ENCODE measurements at regions not wholly inside any gene's neighbourhood (a gene's known extent, or its start where the extent isn't known, plus 50 kb on each side); places are given as distances from the start of the nearest gene placed in this dataset.

- H3K9ac ChIP-seq (ENCODE audit: extremely low read depth, insufficient read length, low read length), result no peak overlapping the region
- H3K9me3 ChIP-seq (ENCODE audit: control insufficient read depth, low read depth, low read length), result no peaks in the 10 kb centered on the region
- no peak overlapping the region for H2BK5ac ChIP-seq (ENCODE audit: insufficient read length, low read length)
- Mint-ChIP-seq H3K4me1 (no peaks in the 10 kb centered on the region), H3K9me3 (no peaks in the 10 kb centered on the region), H3K4me3 (no peak overlapping the region), H3K36me3 (ENCODE audit: insufficient read depth in 1 of 3, low read depth in 3 of 3) (no peaks in the 10 kb centered on the region), H3K27me3 (ENCODE audit: low read depth) (no peaks in the 10 kb centered on the region; the same call in 1 of the 2 replicates), H3K27ac (no peak overlapping the region; a peak in 1 of 7 replicates)
- H3K79me1 ChIP-seq (ENCODE audit: insufficient read depth, low read depth, low read length, poor library complexity, severe bottlenecking), result no peaks in the 10 kb centered on the region
- H2AK5ac ChIP-seq (ENCODE audit: insufficient read length, low read length), result no peak overlapping the region
- no peaks in the 10 kb centered on the region; the same call in 1 of the 2 replicates for H3K79me2 ChIP-seq (ENCODE audit: insufficient read depth, low read length)
- H3K18ac ChIP-seq (ENCODE audit: insufficient read length, low read depth, low read length), result no peak overlapping the region
- DNase-seq, result no peak
- H2BK20ac ChIP-seq (ENCODE audit: low read depth, low read length, poor library complexity, severe bottlenecking), result no peak overlapping the region
- H3T11ph ChIP-seq (ENCODE audit: low read length), result no peak overlapping the region
- no peak overlapping the region for H3K4ac ChIP-seq (ENCODE audit: low read depth, low read length)
- H2BK15ac ChIP-seq (ENCODE audit: low read depth, low read length), result no peak overlapping the region
- H2AFZ ChIP-seq (ENCODE audit: low read length), result no peak overlapping the region
- H3K4me1 ChIP-seq (ENCODE audit: insufficient read depth, low read length), result no peaks in the 10 kb centered on the region
- H2BK120ac ChIP-seq (ENCODE audit: low read depth, low read length, poor library complexity, severe bottlenecking), result no peak overlapping the region
- no peak overlapping the region for H4K91ac ChIP-seq (ENCODE audit: insufficient read length, low read depth, low read length)
- no peak overlapping the region for H3K14ac ChIP-seq (ENCODE audit: insufficient read depth, low read length)
- H3K27me3 ChIP-seq (ENCODE audit: insufficient read depth, low read length), result no peaks in the 10 kb centered on the region
- no peak overlapping the region for H2BK12ac ChIP-seq (ENCODE audit: insufficient read length, low read depth, low read length)
- TF ChIP-seq, protein P1, sequence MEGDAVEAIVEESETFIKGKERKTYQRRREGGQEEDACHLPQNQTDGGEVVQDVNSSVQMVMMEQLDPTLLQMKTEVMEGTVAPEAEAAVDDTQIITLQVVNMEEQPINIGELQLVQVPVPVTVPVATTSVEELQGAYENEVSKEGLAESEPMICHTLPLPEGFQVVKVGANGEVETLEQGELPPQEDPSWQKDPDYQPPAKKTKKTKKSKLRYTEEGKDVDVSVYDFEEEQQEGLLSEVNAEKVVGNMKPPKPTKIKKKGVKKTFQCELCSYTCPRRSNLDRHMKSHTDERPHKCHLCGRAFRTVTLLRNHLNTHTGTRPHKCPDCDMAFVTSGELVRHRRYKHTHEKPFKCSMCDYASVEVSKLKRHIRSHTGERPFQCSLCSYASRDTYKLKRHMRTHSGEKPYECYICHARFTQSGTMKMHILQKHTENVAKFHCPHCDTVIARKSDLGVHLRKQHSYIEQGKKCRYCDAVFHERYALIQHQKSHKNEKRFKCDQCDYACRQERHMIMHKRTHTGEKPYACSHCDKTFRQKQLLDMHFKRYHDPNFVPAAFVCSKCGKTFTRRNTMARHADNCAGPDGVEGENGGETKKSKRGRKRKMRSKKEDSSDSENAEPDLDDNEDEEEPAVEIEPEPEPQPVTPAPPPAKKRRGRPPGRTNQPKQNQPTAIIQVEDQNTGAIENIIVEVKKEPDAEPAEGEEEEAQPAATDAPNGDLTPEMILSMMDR (conservative IDR thresholded peaks at IDR 0.05), result no peak
- H3K4me2 ChIP-seq (ENCODE audit: insufficient read depth, insufficient read length, low read length), result no peak overlapping the region
- H4K5ac ChIP-seq (ENCODE audit: insufficient read length, low read depth, low read length), result no peak overlapping the region
- H4K20me1 ChIP-seq (ENCODE audit: control insufficient read depth, insufficient read depth, insufficient read length), result no peaks in the 10 kb centered on the region
- H3K23ac ChIP-seq (ENCODE audit: insufficient read length, low read depth, low read length), result no peak overlapping the region
- no peak overlapping the region for H4K8ac ChIP-seq (replicated peaks; ENCODE audit: insufficient read length, low read depth, low read length)
- no CpG with 5 or more reads among the region's 2 CpGs for WGBS (ENCODE audit: extremely low coverage, insufficient read length, low lambda C conversion rate)
- no peak overlapping the region for H3K27ac ChIP-seq (ENCODE audit: insufficient read length, low read depth, low read length)
- H3K23me2 ChIP-seq (ENCODE audit: insufficient read length, low read depth, low read length, poor library complexity, severe bottlenecking), result no peaks in the 10 kb centered on the region
- H3K56ac ChIP-seq (ENCODE audit: insufficient read length, low read depth, low read length), result no peak overlapping the region
Observed at GRCh38 chr2:136358576-136358975, 240.6 kb upstream of the CXCR4 start.
